Keratinocyte (primary cell): ENCODE measurements at regions not wholly inside any gene's neighbourhood (a gene's known extent, or its start where the extent isn't known, plus 50 kb on each side); places are given as distances from the start of the nearest gene placed in this dataset.

Source experiments
- DNase-seq: peaks from one replicate; pipeline ENCODE4 v3.0.0-alpha.2; 2011; ENCODE audit warnings: low read depth, missing footprints, low spot score
- FAIRE-seq: peaks from 2 replicates; lab custom pipeline; 2011; peaks lifted over from hg19 to GRCh38; lab: Jason Lieb, UNC
- H2AFZ ChIP-seq: 2 replicates; pipeline ENCODE4 v1.6.0; 2012; ENCODE audit warnings: low read length, control low read depth, inconsistent platforms; ENCODE audit not compliant: control insufficient read depth
- H3K27ac ChIP-seq: 2 replicates; pipeline ENCODE4 v1.5.1; 2011; ENCODE audit warnings: low read length; ENCODE audit not compliant: control insufficient read depth, insufficient read depth
- H3K27me3 ChIP-seq: 3 replicates; pipeline ENCODE4 v1.6.0; 2011; ENCODE audit warnings: low read length; ENCODE audit not compliant: control insufficient read depth, insufficient read depth; ENCODE audit errors: extremely low read depth
- H3K36me3 ChIP-seq, 2 experiments: 2 replicates in 1 of 2; 3 replicates in 1 of 2; pipeline ENCODE4 v1.5.1; 2011; ENCODE audit warnings: low read length in 2 of 2, mild to moderate bottlenecking in 1 of 2; ENCODE audit not compliant: control insufficient read depth in 2 of 2, insufficient read depth in 2 of 2; ENCODE audit errors: extremely low read depth in 1 of 2
- H3K4me1 ChIP-seq: 3 replicates; pipeline ENCODE4 v1.5.1; 2011; ENCODE audit warnings: low read length; ENCODE audit not compliant: control insufficient read depth, insufficient read depth; ENCODE audit errors: extremely low read depth
- H3K4me2 ChIP-seq: 3 replicates; pipeline ENCODE4 v1.6.0; 2011; ENCODE audit warnings: low read depth, low read length; ENCODE audit not compliant: control insufficient read depth, insufficient read depth; ENCODE audit errors: extremely low read depth
- H3K4me3 ChIP-seq, 3 experiments: fragments of 200-600 bp in 1 of 3; sonication (generic) in 1 of 3; 2 replicates in 2 of 3; 3 replicates in 1 of 3; pipeline ENCODE4 v1.5.1; 2011 to 2016; ENCODE audit warnings: low read length in 3 of 3, mild to moderate bottlenecking in 3 of 3, control low read depth in 2 of 3, inconsistent platforms in 1 of 3, low read depth in 1 of 3, mixed read lengths in 1 of 3, mixed run types in 1 of 3, moderate library complexity in 1 of 3; ENCODE audit not compliant: control insufficient read depth in 2 of 3, insufficient read depth in 2 of 3; ENCODE audit errors: extremely low read depth in 1 of 3
- H3K79me2 ChIP-seq: 2 replicates; pipeline ENCODE4 v1.6.0; 2012; ENCODE audit warnings: low read length; ENCODE audit not compliant: control insufficient read depth, insufficient read depth
- H3K9ac ChIP-seq: 3 replicates; pipeline ENCODE4 v1.6.0; 2011; ENCODE audit warnings: low read length; ENCODE audit not compliant: control insufficient read depth, insufficient read depth; ENCODE audit errors: extremely low read depth
- H3K9me1 ChIP-seq: 3 replicates; pipeline ENCODE4 v1.6.0; 2011; ENCODE audit warnings: low read length; ENCODE audit not compliant: control insufficient read depth, insufficient read depth; ENCODE audit errors: extremely low read depth
- H3K9me3 ChIP-seq: 2 replicates; pipeline ENCODE4 v1.5.1; 2012; ENCODE audit warnings: low read depth, low read length; ENCODE audit not compliant: control insufficient read depth
- H4K20me1 ChIP-seq: 3 replicates; pipeline ENCODE4 v1.6.0; 2011; ENCODE audit warnings: low read length; ENCODE audit not compliant: control insufficient read depth, insufficient read depth; ENCODE audit errors: extremely low read depth
- CTCF ChIP-seq, 3 experiments: IDR thresholded peaks in 1 of 3; conservative IDR thresholded peaks in 1 of 3; optimal IDR thresholded peaks in 1 of 3; 2 replicates in 2 of 3; 3 replicates in 1 of 3; pipeline versions ENCODE3 to v1.5.1; 2011; ENCODE audit warnings: low read length in 3 of 3, mild to moderate bottlenecking in 3 of 3, moderate library complexity in 2 of 3, control low read depth in 1 of 3, inconsistent platforms in 1 of 3; ENCODE audit not compliant: insufficient read depth in 2 of 3; ENCODE audit errors: extremely low read depth in 1 of 3
- EZH2 ChIP-seq: IDR thresholded peaks from one replicate; pipeline ENCODE4 v1.6.1; 2012; ENCODE audit warnings: inconsistent platforms, mild to moderate bottlenecking, low read length, moderate library complexity
- dilution Hi-C: fragments of 300-500 bp; cut with MboI; formaldehyde crosslinking; loops from one replicate; pipeline ENCODE4 v1.7.0; 2020; ENCODE audit warnings: low sequenced_read_pairs; ENCODE audit not compliant: extremely low pct_ligation_motif_present

DNA sequence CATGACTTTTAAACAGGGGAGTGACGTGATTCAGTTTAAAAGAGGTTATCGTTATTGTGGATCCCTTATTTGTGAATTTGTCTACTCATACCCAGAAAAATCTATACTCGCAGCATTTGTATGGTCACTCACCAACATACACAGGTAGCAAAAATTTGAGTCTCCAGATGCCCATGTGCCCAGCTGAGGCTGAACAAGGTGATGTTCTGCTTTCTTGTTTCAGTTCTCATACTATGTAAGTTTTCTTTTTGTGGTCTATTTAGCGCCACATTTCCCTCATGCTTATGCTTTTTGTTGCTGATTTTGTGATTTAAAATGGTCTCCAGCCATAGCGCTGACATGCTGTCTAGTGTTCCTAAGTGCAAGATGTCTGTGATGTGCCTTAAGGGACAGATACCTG lies 312.9 kb upstream of the SEMA3A start:
- Histone ChIP-seq H3K27me3 (no peaks in the 10 kb centered on the region), H3K4me3 (no peak overlapping the region), H3K9me1 (no peaks in the 10 kb centered on the region), H3K79me2 (no peaks in the 10 kb centered on the region), H3K9ac (no peak overlapping the region), H2AFZ (no peak overlapping the region), H3K27ac (no peak overlapping the region), H3K4me2 (no peak overlapping the region), H3K4me1 (no peaks in the 10 kb centered on the region), H4K20me1 (no peaks in the 10 kb centered on the region), H3K36me3 (no peaks in the 10 kb centered on the region), H3K9me3 (no peaks in the 10 kb centered on the region)
- TF ChIP-seq EZH2 (no peak), CTCF (optimal IDR thresholded peaks at IDR 0.05 in 1 of 3, IDR thresholded peaks at IDR 0.05 in 1 of 3, conservative IDR thresholded peaks at IDR 0.05 in 1 of 3; ENCODE audit: extremely low read depth in 1 of 3, insufficient read depth in 2 of 3, low read length in 3 of 3) (no peak)
- dilution Hi-C loops, result no loop called here
- FAIRE-seq (no peak), DNase-seq (no peak)

- dilution Hi-C loops, result no loop called here
These were observed 311.6 kb upstream of the SEMA3A start for GRCh38 chr7:84506151-84506550.

More at GRCh38 chr7:84506151-84506550, 311.6 kb upstream of the SEMA3A start:
- Histone ChIP-seq H4K20me1 (no peaks in the 10 kb centered on the region), H3K36me3 (no peaks in the 10 kb centered on the region), H3K4me3 (no peak overlapping the region), H3K27me3 (no peaks in the 10 kb centered on the region), H3K9ac (no peak overlapping the region), H3K4me2 (no peak overlapping the region), H3K27ac (no peak overlapping the region), H3K79me2 (no peaks in the 10 kb centered on the region), H3K9me3 (no peaks in the 10 kb centered on the region), H2AFZ (no peak overlapping the region), H3K4me1 (no peaks in the 10 kb centered on the region), H3K9me1 (no peaks in the 10 kb centered on the region)
- TF ChIP-seq EZH2 (no peak), CTCF (optimal IDR thresholded peaks at IDR 0.05 in 1 of 3, IDR thresholded peaks at IDR 0.05 in 1 of 3, conservative IDR thresholded peaks at IDR 0.05 in 1 of 3; ENCODE audit: extremely low read depth in 1 of 3, insufficient read depth in 2 of 3, low read length in 3 of 3) (no peak)
- no peak for DNase-seq
- FAIRE-seq, result no peak
